GM12878 (cell line): ENCODE measurements at regions not wholly inside any gene's neighbourhood (a gene's known extent, or its start where the extent isn't known, plus 50 kb on each side); places are given as distances from the start of the nearest gene placed in this dataset.

ENCODE experiments used
- CBFB ChIP-seq: IDR thresholded peaks from 2 replicates; pipeline ENCODE4 v1.6.1; 2016; ENCODE audit warnings: antibody characterized with exemption, low read depth
- EP300 ChIP-seq, 2 experiments: fragments of 150-350 bp in 1 of 2; IDR thresholded peaks; 2 replicates each; pipeline ENCODE4 v1.6.1; 2011 to 2012; ENCODE audit warnings: low read depth in 2 of 2, low read length in 2 of 2, borderline replicate concordance in 1 of 2, improper control_type of control experiment in 1 of 2, inconsistent platforms in 1 of 2; ENCODE audit not compliant: control insufficient read depth in 1 of 2
- SREBF1 ChIP-seq: IDR thresholded peaks from 2 replicates; pipeline ENCODE4 v1.6.1; 2012; ENCODE audit warnings: mild to moderate bottlenecking, low read length
- SRF ChIP-seq, 2 experiments: IDR thresholded peaks; 2 replicates each; pipeline ENCODE4 v1.6.1; 2011; ENCODE audit warnings: low read depth in 2 of 2, low read length in 2 of 2, mild to moderate bottlenecking in 1 of 2, moderate library complexity in 1 of 2
- TARDBP ChIP-seq: IDR thresholded peaks from 2 replicates; pipeline ENCODE4 v1.6.1; 2016; ENCODE audit warnings: borderline replicate concordance
- USF1 ChIP-seq: IDR thresholded peaks from 2 replicates; pipeline ENCODE4 v1.6.1; 2011; ENCODE audit warnings: borderline replicate concordance, low read depth, mild to moderate bottlenecking, moderate library complexity, mixed read lengths, low read length; ENCODE audit not compliant: insufficient read depth; ENCODE audit errors: extremely low read length
- ZNF274 ChIP-seq: IDR thresholded peaks from one replicate; pipeline ENCODE4 v1.8.0; 2011; ENCODE audit not compliant: insufficient read length, insufficient read depth
- TF ChIP-seq, protein P1 (sequence below), 3 experiments: IDR thresholded peaks in 2 of 3; conservative IDR thresholded peaks in 1 of 3; 2 replicates each; pipeline ENCODE4 v1.5.1; 2011; ENCODE audit warnings: low read depth in 3 of 3, low read length in 3 of 3, mild to moderate bottlenecking in 3 of 3, control low read depth in 2 of 3, moderate library complexity in 2 of 3, inconsistent platforms in 1 of 3, mixed read lengths in 1 of 3; ENCODE audit not compliant: control insufficient read depth in 2 of 3, insufficient read depth in 1 of 3; ENCODE audit errors: extremely low read depth in 1 of 3

DNA sequence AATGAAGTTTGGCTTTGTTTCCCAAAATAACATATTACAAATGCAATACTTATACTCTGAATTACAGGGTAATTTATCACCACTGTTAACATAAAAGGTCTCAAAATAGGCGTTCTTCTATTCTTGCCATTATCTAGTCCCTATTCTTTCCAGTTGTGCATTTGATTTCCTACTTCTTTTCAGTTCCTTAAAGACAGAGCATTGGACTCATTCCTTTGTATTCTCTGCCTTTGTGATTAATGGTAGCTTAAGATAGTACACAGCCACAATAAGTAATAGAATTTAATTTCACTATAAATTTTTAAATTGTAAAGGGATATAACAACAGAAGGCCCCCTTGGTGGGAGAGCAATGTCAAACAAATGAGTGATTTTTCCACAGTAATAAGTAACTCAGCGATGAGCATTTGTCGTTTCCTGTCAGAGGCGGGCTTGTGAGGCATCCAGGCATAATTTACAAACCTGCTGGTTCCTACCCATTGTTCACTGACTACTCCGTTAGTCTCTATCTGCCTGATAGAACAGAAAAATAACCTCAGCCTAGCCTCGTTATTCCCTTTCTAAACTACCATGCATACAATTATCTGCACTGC, 456.6 kb upstream of the REG3G start:
- TF ChIP-seq, protein P1, sequence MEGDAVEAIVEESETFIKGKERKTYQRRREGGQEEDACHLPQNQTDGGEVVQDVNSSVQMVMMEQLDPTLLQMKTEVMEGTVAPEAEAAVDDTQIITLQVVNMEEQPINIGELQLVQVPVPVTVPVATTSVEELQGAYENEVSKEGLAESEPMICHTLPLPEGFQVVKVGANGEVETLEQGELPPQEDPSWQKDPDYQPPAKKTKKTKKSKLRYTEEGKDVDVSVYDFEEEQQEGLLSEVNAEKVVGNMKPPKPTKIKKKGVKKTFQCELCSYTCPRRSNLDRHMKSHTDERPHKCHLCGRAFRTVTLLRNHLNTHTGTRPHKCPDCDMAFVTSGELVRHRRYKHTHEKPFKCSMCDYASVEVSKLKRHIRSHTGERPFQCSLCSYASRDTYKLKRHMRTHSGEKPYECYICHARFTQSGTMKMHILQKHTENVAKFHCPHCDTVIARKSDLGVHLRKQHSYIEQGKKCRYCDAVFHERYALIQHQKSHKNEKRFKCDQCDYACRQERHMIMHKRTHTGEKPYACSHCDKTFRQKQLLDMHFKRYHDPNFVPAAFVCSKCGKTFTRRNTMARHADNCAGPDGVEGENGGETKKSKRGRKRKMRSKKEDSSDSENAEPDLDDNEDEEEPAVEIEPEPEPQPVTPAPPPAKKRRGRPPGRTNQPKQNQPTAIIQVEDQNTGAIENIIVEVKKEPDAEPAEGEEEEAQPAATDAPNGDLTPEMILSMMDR (IDR thresholded peaks at IDR 0.05 in 2 of 3, conservative IDR thresholded peaks at IDR 0.05 in 1 of 3; ENCODE audit: control insufficient read depth in 2 of 3, extremely low read depth in 1 of 3, insufficient read depth in 1 of 3, low read depth in 3 of 3, low read length in 3 of 3) = no peak
- TF ChIP-seq CBFB = no peak
- no peak for TF ChIP-seq USF1
- no peak for TF ChIP-seq EP300 (IDR thresholded peaks at IDR 0.05; ENCODE audit: borderline replicate concordance in 1 of 2, control insufficient read depth in 1 of 2, low read depth in 2 of 2, low read length in 2 of 2)
- TF ChIP-seq ZNF274 = no peak
- TF ChIP-seq SREBF1 = no peak
- TF ChIP-seq SRF (IDR thresholded peaks at IDR 0.05; ENCODE audit: low read depth in 2 of 2, low read length in 2 of 2) = no peak
- no peak for TF ChIP-seq TARDBP
